HepG2 (cell line): ENCODE measurements at regions not wholly inside any gene's neighbourhood (a gene's known extent, or its start where the extent isn't known, plus 50 kb on each side); places are given as distances from the start of the nearest gene placed in this dataset.

ENCODE experiments used
- ATAC-seq: fragments of 200-7000 bp; cut with Tn5 transposase; 3 replicates; pipeline ENCODE4 v1.9.1; 2020; ENCODE audit warnings: mild to moderate bottlenecking, moderate library complexity
- BruUV-seq: library from RNA; stranded (reverse); fragments of 400-500 nt; replicated peaks from 2 replicates; lab custom pipeline; 2021; lab: Mats Ljungman, UMichigan
- CTCF ChIA-PET: fragments of 300-600 bp; formaldehyde crosslinking; extraction: SDS; loops from one replicate; lab custom pipeline; 2021; ENCODE audit warnings: low total read pairs, inconsistent platforms, low intra/inter-chr PET ratio; lab: Yijun Ruan, JAX
- POLR2A ChIA-PET: fragments of 350-600 bp; sonication (Branson Sonifier 250); formaldehyde crosslinking; loops from one replicate; lab custom pipeline; 2020; ENCODE audit warnings: antibody characterized with exemption, inconsistent platforms; lab: Yijun Ruan, JAX
- DNase-seq: peaks from one replicate; pipeline ENCODE4 v3.0.0-alpha.2; 2015; ENCODE audit warnings: low spot score
- FAIRE-seq: peaks from 3 replicates; lab custom pipeline; 2011; peaks lifted over from hg19 to GRCh38; lab: Jason Lieb, UNC
- H2AFZ ChIP-seq: one replicate; pipeline ENCODE4 v1.6.1; 2011; ENCODE audit warnings: low read length, inconsistent platforms
- H3K27ac ChIP-seq: fragments of 300-600 bp; 3 replicates; pipeline ENCODE4 v1.8.0; 2011; ENCODE audit warnings: mixed run types, mild to moderate bottlenecking, mixed read lengths, low read length, inconsistent platforms; ENCODE audit not compliant: insufficient read depth; ENCODE audit errors: extremely low read length
- H3K27me3 ChIP-seq, 2 experiments: fragments of 200-600 bp in 1 of 2; 2 replicates in 1 of 2; 3 replicates in 1 of 2; pipeline versions ENCODE4 v1.6.0 to v1.8.0; 2011; ENCODE audit warnings: low read length in 2 of 2, mild to moderate bottlenecking in 2 of 2, moderate library complexity in 2 of 2, inconsistent platforms in 1 of 2; ENCODE audit not compliant: insufficient read depth in 2 of 2, control insufficient read depth in 1 of 2
- H3K36me3 ChIP-seq, 2 experiments: fragments of 200-600 bp in 1 of 2; replicated peaks in 1 of 2; 2 replicates in 1 of 2; 3 replicates in 1 of 2; pipeline versions ENCODE4 v1.5.1 to v1.8.0; 2011; ENCODE audit warnings: low read length in 2 of 2, inconsistent platforms in 1 of 2; ENCODE audit not compliant: insufficient read depth in 2 of 2, control insufficient read depth in 1 of 2
- H3K4me1 ChIP-seq: 2 replicates; pipeline ENCODE4 v1.5.1; 2012; ENCODE audit warnings: low read length, inconsistent platforms; ENCODE audit not compliant: insufficient read depth
- H3K4me2 ChIP-seq: 2 replicates; pipeline ENCODE4 v1.6.0; 2011; ENCODE audit warnings: low read depth, low read length, inconsistent platforms
- H3K4me3 ChIP-seq, 3 experiments: fragments of 200-600 bp in 1 of 3; sonication (generic), shearing (Covaris generic) in 1 of 3; replicated peaks in 1 of 3; 2 replicates each; pipeline ENCODE4 v1.5.1; 2011 to 2016; ENCODE audit warnings: low read length in 3 of 3, inconsistent platforms in 2 of 3, low read depth in 2 of 3, mild to moderate bottlenecking in 2 of 3, control low read depth in 1 of 3, mixed read lengths in 1 of 3; ENCODE audit not compliant: insufficient read depth in 1 of 3
- H3K79me2 ChIP-seq: one replicate; pipeline ENCODE4 v1.6.1; 2011; ENCODE audit warnings: low read length, inconsistent platforms; ENCODE audit not compliant: insufficient read depth
- H3K9ac ChIP-seq: 2 replicates; pipeline ENCODE4 v1.6.0; 2011; ENCODE audit warnings: mild to moderate bottlenecking, low read depth, low read length, inconsistent platforms; ENCODE audit not compliant: insufficient read depth
- H3K9me3 ChIP-seq: 2 replicates; pipeline ENCODE4 v1.5.1; 2012; ENCODE audit warnings: mild to moderate bottlenecking, low read length
- H4K20me1 ChIP-seq: 2 replicates; pipeline ENCODE4 v1.6.0; 2011; ENCODE audit warnings: inconsistent platforms, mild to moderate bottlenecking, low read length, moderate library complexity; ENCODE audit not compliant: insufficient read depth
- CENPT ChIP-seq: sonication (generic); formaldehyde crosslinking; IDR thresholded peaks from 2 replicates; pipeline ENCODE4 v1.8.0; 2022; ENCODE audit warnings: low read depth, mild to moderate bottlenecking, moderate library complexity, missing genetic modification reagents
- E2F2 ChIP-seq: sonication (generic); formaldehyde crosslinking; IDR thresholded peaks from 2 replicates; pipeline ENCODE4 v1.4.0; 2020; ENCODE audit warnings: missing genetic modification reagents, borderline replicate concordance
- HMG20B ChIP-seq: conservative IDR thresholded peaks from 2 replicates; pipeline ENCODE4 v1.6.1; 2016; ENCODE audit warnings: missing genetic modification reagents, missing compliant biosample characterization
- HMGXB4 ChIP-seq, 2 experiments: sonication (generic) in 1 of 2; formaldehyde crosslinking in 1 of 2; IDR thresholded peaks; 2 replicates each; pipeline versions ENCODE4 v1.4.0 to v1.6.1; 2018 to 2020; ENCODE audit warnings: missing genetic modification reagents in 2 of 2, borderline replicate concordance in 1 of 2, low read depth in 1 of 2, mild to moderate bottlenecking in 1 of 2, missing biosample characterization in 1 of 2
- MXI1 ChIP-seq: IDR thresholded peaks from 3 replicates; pipeline ENCODE4 v1.6.1; 2012; ENCODE audit warnings: low read depth, low read length, inconsistent platforms, borderline replicate concordance
- RARG ChIP-seq: sonication (generic); formaldehyde crosslinking; IDR thresholded peaks from 2 replicates; pipeline ENCODE4 v1.4.0; 2020; ENCODE audit warnings: low read depth, mild to moderate bottlenecking, missing genetic modification reagents
- TAF15 ChIP-seq: fragments of 200-400 bp; formaldehyde crosslinking; IDR thresholded peaks from one replicate; pipeline ENCODE4 v1.6.1; 2018; ENCODE audit warnings: mild to moderate bottlenecking, low read depth, low read length; ENCODE audit not compliant: poor library complexity, severe bottlenecking
- TMF1 ChIP-seq: sonication (generic); formaldehyde crosslinking; IDR thresholded peaks from 2 replicates; pipeline ENCODE4 v1.8.1; 2022; ENCODE audit warnings: low read depth, missing genetic modification reagents
- ZNF44 ChIP-seq: sonication (generic); formaldehyde crosslinking; IDR thresholded peaks from 2 replicates; pipeline ENCODE4 v1.5.1; 2020; ENCODE audit warnings: mild to moderate bottlenecking, missing genetic modification reagents
- ZNF616 ChIP-seq: sonication (generic); formaldehyde crosslinking; IDR thresholded peaks from 2 replicates; pipeline ENCODE4 v1.5.0; 2020; ENCODE audit warnings: low read depth, mild to moderate bottlenecking, missing genetic modification reagents
- ZNF7 ChIP-seq: IDR thresholded peaks from 2 replicates; pipeline ENCODE4 v1.6.1; 2016; ENCODE audit warnings: missing biosample characterization, missing genetic modification reagents
- WGBS: methylation state at CpG from one replicate; pipeline ENCODE4 v1.1.6; 2017; ENCODE audit warnings: low lambda C conversion rate; 5-methylcytosine and 5-hydroxymethylcytosine counted together
- in situ Hi-C: cut with HindIII; loops from 2 replicates; pipeline ENCODE4 v1.10.0; 2017; ENCODE audit warnings: low pct_unique_long_range_greater_than_20kb; ENCODE audit not compliant: extremely low pct_ligation_motif_present
- intact Hi-C: fragments of 100-400 bp; cut with micrococcal nuclease; formaldehyde crosslinking; loops from one replicate; pipeline ENCODE4 v1.10.0; 2022; ENCODE audit not compliant: unreplicated experiment

DNA sequence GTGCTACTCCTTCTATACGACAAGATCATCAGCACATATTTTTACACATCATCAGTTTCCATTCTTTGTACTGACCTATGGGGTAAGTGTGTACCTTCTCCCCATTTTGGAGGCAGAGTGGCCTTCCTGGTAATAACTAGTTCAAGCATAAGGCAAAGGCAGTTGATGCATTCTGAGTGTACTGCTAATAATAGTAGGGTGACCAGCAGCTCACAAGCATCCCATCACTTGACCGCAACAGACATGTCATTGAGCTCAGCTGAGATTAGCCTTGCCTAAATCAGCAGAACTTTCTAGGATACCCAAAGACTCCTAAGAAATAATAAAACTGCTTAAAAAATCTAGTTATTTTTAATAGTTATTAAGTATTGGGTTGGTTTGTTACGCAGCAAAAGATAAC, 329.8 kb upstream of the FRG2C start:
- H4K20me1 ChIP-seq = no peaks in the 10 kb centered on the region
- WGBS = 64% methylated on average over 3 of the region's 3 CpGs
- no peak overlapping the region for H2AFZ ChIP-seq
- H3K9me3 ChIP-seq = no peaks in the 10 kb centered on the region
- no peaks in the 10 kb centered on the region for H3K79me2 ChIP-seq
- DNase-seq (no peak), ATAC-seq (no peak), FAIRE-seq (no peak)
- H3K27ac ChIP-seq = no peak overlapping the region
- no TSS peak for BruUV-seq
- no peak overlapping the region for H3K4me2 ChIP-seq
- TF ChIP-seq TAF15 (no peak), HMG20B (CRISPR knock-in tag) (no peak), TMF1 (CRISPR knock-in tag) (no peak), ZNF7 (CRISPR knock-in tag) (no peak), ZNF616 (no peak), RARG (CRISPR knock-in tag) (no peak), MXI1 (no peak), E2F2 (no peak), ZNF44 (no peak), HMGXB4 (CRISPR knock-in tag; IDR thresholded peaks at IDR 0.05; ENCODE audit: borderline replicate concordance in 1 of 2, low read depth in 1 of 2) (no peak), CENPT (CRISPR knock-in tag) (no peak)
- H3K36me3 ChIP-seq = no peaks in the 10 kb centered on the region
- in situ Hi-C loops = no loop called here
- intact Hi-C loops = no loop called here
- ChIA-PET CTCF (no interaction called here), POLR2A (no interaction called here)
- H3K4me1 ChIP-seq = no peaks in the 10 kb centered on the region
- no peak overlapping the region for H3K4me3 ChIP-seq
- H3K27me3 ChIP-seq = peaks cover 2 to 14% of the 10 kb centered on the region in 2 experiments; a peak in 1 of 5 replicates
- no peak overlapping the region for H3K9ac ChIP-seq
